Left ventricle myocardium inferior (tissue), 1 donor: ENCODE measurements at regions not wholly inside any gene's neighbourhood (a gene's known extent, or its start where the extent isn't known, plus 50 kb on each side); places are given as distances from the start of the nearest gene placed in this dataset.
"Not testable (repeated sequence)": the region's sequence is repeated elsewhere in the genome, so short reads cannot be mapped to it uniquely, and the experiment has no call there.

Source experiments
- DNase-seq: peaks from one replicate; pipeline ENCODE4 v3.0.0-alpha.2; 2020
- H3K27ac ChIP-seq: fragments of 200-600 bp; replicated peaks from 2 replicates; pipeline ENCODE4 v1.8.0; 2021
- H3K27me3 ChIP-seq: fragments of 200-600 bp; 2 replicates; pipeline ENCODE4 v1.8.0; 2021; ENCODE audit warnings: low read depth
- H3K36me3 ChIP-seq: fragments of 200-600 bp; 2 replicates; pipeline ENCODE4 v1.8.0; 2021
- H3K4me1 ChIP-seq: fragments of 200-600 bp; 2 replicates; pipeline ENCODE4 v1.8.0; 2021
- H3K4me3 ChIP-seq: fragments of 200-600 bp; 2 replicates; pipeline ENCODE4 v1.8.0; 2021; ENCODE audit warnings: mild to moderate bottlenecking, moderate library complexity
- H3K9me3 ChIP-seq: fragments of 200-600 bp; replicated peaks from 2 replicates; pipeline ENCODE4 v1.8.0; 2021
- CTCF ChIP-seq: fragments of 200-600 bp; IDR thresholded peaks from 2 replicates; pipeline ENCODE4 v1.8.0; 2021; ENCODE audit warnings: antibody characterized with exemption, mild to moderate bottlenecking, borderline replicate concordance
- intact Hi-C: fragments of 100-400 bp; cut with micrococcal nuclease; formaldehyde crosslinking; loops from one replicate; pipeline ENCODE4 v1.11.0; 2022
- donor health status: DM: no; HTN: yes; CAD: no; lungs with severe emphysema.

DNA sequence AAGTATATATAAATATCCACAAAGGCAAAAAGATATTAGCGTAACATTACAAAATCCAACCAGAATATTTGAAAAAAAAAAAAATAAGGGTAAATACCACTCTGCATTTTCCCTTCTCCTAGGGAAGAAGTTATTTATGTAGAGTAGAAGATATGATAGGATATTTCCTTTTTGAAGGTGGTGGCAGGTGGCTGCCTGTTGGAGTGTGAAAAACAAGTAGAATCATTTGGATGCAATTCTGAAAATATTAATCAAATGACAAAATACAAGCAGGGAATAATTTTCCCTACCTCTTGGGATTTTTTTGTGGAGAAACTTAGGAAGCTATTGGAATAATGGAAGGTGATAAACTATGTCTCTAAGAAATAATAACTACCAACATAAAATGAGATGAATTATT is 62.5 kb upstream of the OGFRL1 start:
- Histone ChIP-seq H3K27ac (no peak overlapping the region), H3K4me1 (no peaks in the 10 kb centered on the region), H3K9me3 (no peaks in the 10 kb centered on the region), H3K36me3 (no peaks in the 10 kb centered on the region), H3K4me3 (no peak overlapping the region), H3K27me3 (no peaks in the 10 kb centered on the region)
- DNase-seq, result no peak
- intact Hi-C loops, result no loop called here
- TF ChIP-seq CTCF, result no peak

DNA sequence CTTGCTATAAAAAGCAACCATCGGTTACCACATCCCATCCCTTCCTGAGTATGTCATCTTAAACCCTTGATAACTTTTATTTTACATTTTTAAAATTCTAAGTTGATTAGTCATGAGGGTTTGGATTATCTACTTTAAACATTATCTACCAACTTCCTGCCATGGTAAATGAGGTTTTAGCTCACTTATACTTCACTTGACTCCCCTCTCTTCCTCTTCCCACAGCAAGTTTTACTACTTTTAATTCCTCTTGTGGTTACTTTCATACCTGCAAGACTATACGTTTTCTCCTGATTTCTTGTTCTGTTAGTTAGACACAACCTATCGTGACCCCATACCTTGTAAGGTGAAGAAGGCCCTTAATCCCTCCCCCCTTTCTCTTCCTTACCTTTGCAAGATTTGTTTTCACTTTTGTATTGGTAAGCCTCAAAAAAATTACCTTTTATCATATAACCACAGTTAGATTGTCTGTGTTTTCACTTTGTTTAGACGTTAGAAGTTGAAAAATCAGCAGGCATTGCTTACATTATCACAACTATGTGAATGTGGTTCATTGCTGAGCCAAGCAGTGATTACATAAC is 60.1 kb upstream of the OGFRL1 start:
- TF ChIP-seq CTCF, result no peak
- no peaks in the 10 kb centered on the region for H3K36me3 ChIP-seq
- intact Hi-C loops, result no loop called here
- no peaks in the 10 kb centered on the region for H3K27me3 ChIP-seq
- H3K27ac ChIP-seq, result no peak overlapping the region
- H3K4me3 ChIP-seq, result no peak overlapping the region
- no peak for DNase-seq
- H3K4me1 ChIP-seq, result no peaks in the 10 kb centered on the region
- H3K9me3 ChIP-seq, result no peaks in the 10 kb centered on the region

- TF ChIP-seq CTCF, result no peak
- no peaks in the 10 kb centered on the region for H3K27me3 ChIP-seq
- H3K36me3 ChIP-seq, result no peaks in the 10 kb centered on the region
- H3K9me3 ChIP-seq, result no peaks in the 10 kb centered on the region
- H3K4me3 ChIP-seq, result no peak overlapping the region
- H3K4me1 ChIP-seq, result no peaks in the 10 kb centered on the region
- DNase-seq, result no peak
- intact Hi-C loops, result no loop called here
- no peak overlapping the region for H3K27ac ChIP-seq
Observed at GRCh38 chr6:71229477-71229876, 59.1 kb upstream of the OGFRL1 start.

- H3K9me3 ChIP-seq, intact Hi-C loops, H3K4me3 ChIP-seq, H3K27ac ChIP-seq, H3K4me1 ChIP-seq, H3K36me3 ChIP-seq, DNase-seq, H3K27me3 ChIP-seq: not testable (repeated sequence)
Observed at GRCh38 chr6:71232890-71233289, 55.7 kb upstream of the OGFRL1 start.

- Histone ChIP-seq H3K27me3 (no peaks in the 10 kb centered on the region), H3K9me3 (peaks cover 5% of the 10 kb centered on the region), H3K4me1 (no peaks in the 10 kb centered on the region), H3K4me3 (no peak overlapping the region), H3K27ac (no peak overlapping the region), H3K36me3 (no peaks in the 10 kb centered on the region)
- intact Hi-C loops, result no loop called here
- DNase-seq, result no peak
- no peak for TF ChIP-seq CTCF
Observed at GRCh38 chr6:71236926-71237434, 51.6 kb upstream of the OGFRL1 start.

GRCh38 chr6:71238351-71238750 is 50.3 kb upstream of the OGFRL1 start:
- TF ChIP-seq CTCF, result no peak
- H3K4me3 ChIP-seq, result no peak overlapping the region
- no peak for DNase-seq
- no peaks in the 10 kb centered on the region for H3K27me3 ChIP-seq
- peaks cover 19% of the 10 kb centered on the region for H3K9me3 ChIP-seq
- H3K4me1 ChIP-seq, result no peaks in the 10 kb centered on the region
- H3K27ac ChIP-seq, result no peak overlapping the region
- intact Hi-C loops, result no loop called here
- no peaks in the 10 kb centered on the region for H3K36me3 ChIP-seq
